GM20000 (cell line): ENCODE measurements at regions not wholly inside any gene's neighbourhood (a gene's known extent, or its start where the extent isn't known, plus 50 kb on each side); places are given as distances from the start of the nearest gene placed in this dataset.

ENCODE experiments used
- DNase-seq: peaks from one replicate; pipeline ENCODE4 v3.0.0; 2012; ENCODE audit warnings: low spot score
- CTCF ChIP-seq: IDR thresholded peaks from 2 replicates; pipeline ENCODE4 v1.5.1; 2012; ENCODE audit warnings: mild to moderate bottlenecking, control low read depth; ENCODE audit errors: extremely low read depth, missing control alignments

GRCh38 chr16:51881731-51882130 is 665.2 kb downstream of the TOX3 start:
- DNase-seq: no peak
- TF ChIP-seq CTCF: no peak

GRCh38 chr16:51880776-51881175 is 666.2 kb downstream of the TOX3 start:
- no peak for TF ChIP-seq CTCF
- no peak for DNase-seq

GRCh38 chr16:51877686-51878085 is 669.3 kb downstream of the TOX3 start:
- no peak for DNase-seq
- TF ChIP-seq CTCF: no peak

DNA sequence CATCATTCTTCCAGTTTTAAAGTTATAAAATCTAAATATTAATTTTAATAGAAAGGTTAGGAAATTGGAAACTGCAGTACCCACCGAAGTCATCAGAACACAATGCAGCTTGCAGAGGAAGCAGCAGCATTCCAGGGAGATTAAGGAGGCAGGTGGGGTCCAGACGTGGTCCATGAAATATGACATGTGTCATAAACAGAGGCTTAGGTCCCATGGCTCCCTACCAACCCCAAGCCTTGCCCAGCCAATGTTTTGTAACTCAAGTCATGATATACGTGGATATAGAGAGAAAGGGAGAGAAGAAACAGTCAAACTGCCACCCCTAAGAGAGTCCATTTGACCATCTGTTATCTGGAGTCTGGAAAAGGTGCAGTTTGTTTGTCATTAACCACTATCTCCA is 670.0 kb downstream of the TOX3 start:
- no peak for TF ChIP-seq CTCF
- no peak for DNase-seq

- no peak for DNase-seq
These were observed 670.4 kb downstream of the TOX3 start for GRCh38 chr16:51876601-51876875.

GRCh38 chr16:51875834-51876600 is 670.9 kb downstream of the TOX3 start:
- TF ChIP-seq CTCF: no peak

More at GRCh38 chr16:51876601-51876875, 670.4 kb downstream of the TOX3 start:
- TF ChIP-seq CTCF: no peak

DNA sequence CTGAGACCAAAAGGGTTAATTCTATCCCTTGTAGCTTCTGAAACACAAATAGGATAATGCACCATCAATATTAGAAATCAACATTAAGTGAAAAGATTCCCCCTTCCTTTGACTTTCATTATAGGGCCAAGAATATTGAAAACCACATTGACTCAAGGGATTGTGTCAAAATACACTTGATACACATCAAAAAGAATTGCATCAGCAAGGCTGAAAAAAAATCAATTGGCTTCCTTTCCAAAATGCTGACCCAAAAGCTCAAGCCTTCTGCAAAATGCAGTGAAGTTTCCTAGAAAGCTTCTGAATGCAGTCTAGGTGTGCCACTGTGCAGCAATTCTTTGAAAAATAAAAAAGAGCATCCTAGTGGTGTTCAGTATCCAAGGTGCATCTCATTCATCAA is 674.4 kb downstream of the TOX3 start:
- DNase-seq: no peak
- no peak for TF ChIP-seq CTCF

More at GRCh38 chr16:51875834-51876600, 670.9 kb downstream of the TOX3 start:
- DNase-seq: no peak
